ENCODE measurements at regions not wholly inside any gene's neighbourhood (a gene's known extent, or its start where the extent isn't known, plus 50 kb on each side); places are given as distances from the start of the nearest gene placed in this dataset.

DNA sequence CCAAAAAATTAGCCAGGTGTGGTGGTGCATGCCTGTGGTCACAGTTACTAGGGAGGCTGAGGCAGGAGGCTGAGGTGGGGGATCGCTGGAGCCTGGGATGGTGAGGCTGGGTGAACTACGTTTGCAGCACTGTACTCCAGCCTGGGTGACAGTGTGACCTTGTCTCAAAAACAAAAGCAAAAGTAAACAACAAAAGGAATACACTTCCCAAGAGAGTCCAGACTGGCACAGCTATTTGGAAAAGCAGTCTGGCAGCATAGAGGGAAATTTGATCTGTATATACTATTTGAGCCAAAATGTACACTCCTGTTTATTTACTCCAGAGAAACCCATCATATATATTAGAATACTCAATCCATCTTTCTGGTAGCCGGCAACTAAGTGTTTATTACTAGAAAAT, 107.0 kb upstream of the HMCN1 start:
- Histone ChIP-seq H3K27me3 (ENCODE audit: control insufficient read depth, insufficient read depth, low read length) (no peaks in the 10 kb centered on the region), H3K4me3 (ENCODE audit: insufficient read depth, low read depth, low read length) (no peak overlapping the region), H3K36me3 (replicated peaks; ENCODE audit: control insufficient read depth, insufficient read depth, low read length) (no peaks in the 10 kb centered on the region)
- DNase-seq, result no peak

DNA sequence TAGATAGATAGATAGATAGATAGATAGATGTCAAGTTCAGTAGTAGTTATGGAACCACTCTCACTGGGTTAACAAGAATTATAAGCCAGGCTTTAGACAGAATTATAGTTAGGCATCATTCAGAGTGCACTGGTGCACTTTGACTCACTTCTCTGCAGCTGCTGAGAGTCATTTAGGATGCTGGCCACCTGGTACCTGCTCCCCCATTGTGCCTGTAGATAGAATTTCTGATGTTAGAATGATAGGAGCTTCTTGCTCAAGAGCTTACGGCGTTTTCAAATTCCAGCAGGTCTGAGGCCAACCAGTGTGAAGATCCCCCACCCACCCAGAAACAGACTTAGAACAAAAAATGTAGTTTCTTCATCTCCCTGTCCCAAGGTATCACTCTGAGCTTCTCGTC, 107.8 kb upstream of the HMCN1 start:
- Histone ChIP-seq H3K36me3 (replicated peaks; ENCODE audit: control insufficient read depth, insufficient read depth, low read length) (no peaks in the 10 kb centered on the region), H3K27me3 (ENCODE audit: control insufficient read depth, insufficient read depth, low read length) (no peaks in the 10 kb centered on the region), H3K4me3 (ENCODE audit: insufficient read depth, low read depth, low read length) (no peak overlapping the region)
- no peak for DNase-seq

DNA sequence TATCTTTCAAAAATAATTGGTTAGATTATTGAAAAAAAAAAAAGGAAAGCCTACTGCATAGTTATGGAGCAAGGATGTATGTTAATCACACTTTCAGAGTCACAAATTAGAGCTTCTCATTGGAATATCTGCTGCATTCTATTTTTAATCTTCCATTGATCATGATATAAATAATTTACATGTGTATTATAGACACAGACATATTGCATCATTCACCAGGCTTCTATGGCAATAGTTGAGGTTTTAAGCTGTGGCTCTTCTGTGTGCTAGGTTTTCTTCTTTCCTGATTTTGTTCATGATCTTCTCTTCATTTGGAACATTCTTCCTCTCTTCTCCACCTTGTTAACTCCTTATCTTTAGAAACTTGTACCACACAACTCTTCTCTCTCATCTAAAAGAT, 123.2 kb upstream of the HMCN1 start:
- H3K27me3 ChIP-seq (ENCODE audit: control insufficient read depth, insufficient read depth, low read length), result no peaks in the 10 kb centered on the region
- no peaks in the 10 kb centered on the region for H3K36me3 ChIP-seq (replicated peaks; ENCODE audit: control insufficient read depth, insufficient read depth, low read length)
- no peak for DNase-seq
- no peak overlapping the region for H3K4me3 ChIP-seq (ENCODE audit: insufficient read depth, low read depth, low read length)

DNA sequence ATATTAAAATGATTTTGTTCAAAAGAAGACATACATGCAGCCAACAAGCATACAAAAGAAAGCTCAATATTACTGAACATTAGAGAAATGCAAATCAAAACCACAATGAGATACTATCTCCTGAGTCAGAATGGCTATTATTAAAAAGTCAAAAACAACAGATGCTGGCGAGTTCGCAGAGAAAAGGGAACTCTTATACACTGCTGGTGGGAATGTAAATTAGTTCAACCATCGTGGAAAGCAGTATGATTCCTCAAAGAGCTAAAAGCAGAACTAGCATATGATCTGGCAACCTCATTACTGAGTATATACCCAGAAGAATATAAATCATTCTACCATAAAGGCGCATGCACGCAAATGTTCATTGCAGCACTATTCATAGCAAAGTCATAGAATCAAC, 126.0 kb upstream of the HMCN1 start:
- no peaks in the 10 kb centered on the region for H3K36me3 ChIP-seq (replicated peaks; ENCODE audit: control insufficient read depth, insufficient read depth, low read length)
- no peak overlapping the region for H3K4me3 ChIP-seq (ENCODE audit: insufficient read depth, low read depth, low read length)
- no peaks in the 10 kb centered on the region for H3K27me3 ChIP-seq (ENCODE audit: control insufficient read depth, insufficient read depth, low read length)
- no peak for DNase-seq

DNA sequence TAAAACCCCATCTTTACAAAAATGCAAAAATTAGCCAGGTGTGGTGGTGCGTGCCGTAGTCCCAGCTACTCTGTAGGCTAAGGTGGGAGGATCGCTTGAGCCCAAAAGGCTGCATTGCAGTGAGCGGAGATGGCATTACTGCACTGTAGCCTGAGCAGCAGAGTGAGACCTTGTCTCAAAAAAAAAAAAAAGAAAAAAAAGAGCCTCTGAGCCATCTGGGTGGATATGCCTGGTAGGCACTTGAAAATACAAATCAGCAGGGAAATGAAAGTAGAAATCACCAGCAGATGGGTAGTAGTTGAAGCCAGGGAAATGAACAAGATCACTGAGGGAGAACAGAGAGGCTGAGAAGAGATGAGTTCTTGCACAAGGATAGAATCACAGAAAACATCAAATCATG, 131.0 kb upstream of the HMCN1 start:
- H3K27me3 ChIP-seq (ENCODE audit: control insufficient read depth, insufficient read depth, low read length), result no peaks in the 10 kb centered on the region
- no peak for DNase-seq
- no peaks in the 10 kb centered on the region for H3K36me3 ChIP-seq (replicated peaks; ENCODE audit: control insufficient read depth, insufficient read depth, low read length)
- H3K4me3 ChIP-seq (ENCODE audit: insufficient read depth, low read depth, low read length), result no peak overlapping the region

DNA sequence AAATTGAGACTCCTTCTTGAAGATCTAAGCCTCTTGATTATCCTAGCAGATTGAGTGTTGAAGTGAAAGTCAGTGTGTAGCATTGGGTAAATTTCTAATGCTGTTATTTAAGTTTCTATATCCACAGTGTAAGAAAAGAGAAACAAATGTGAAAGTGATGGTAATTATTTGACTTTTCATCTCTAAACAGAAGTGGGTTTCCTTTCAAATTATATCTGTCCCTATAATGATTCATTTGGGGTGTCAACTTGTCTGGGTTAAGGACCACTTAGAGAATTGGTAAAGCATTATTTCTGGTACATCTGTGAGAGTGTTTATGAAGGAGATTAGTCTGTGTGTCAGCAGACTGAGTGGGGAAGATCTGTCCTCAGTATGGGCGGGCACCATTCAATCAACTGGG, 133.0 kb upstream of the HMCN1 start:
- no peaks in the 10 kb centered on the region for H3K36me3 ChIP-seq (replicated peaks; ENCODE audit: control insufficient read depth, insufficient read depth, low read length)
- DNase-seq, result no peak

DNA sequence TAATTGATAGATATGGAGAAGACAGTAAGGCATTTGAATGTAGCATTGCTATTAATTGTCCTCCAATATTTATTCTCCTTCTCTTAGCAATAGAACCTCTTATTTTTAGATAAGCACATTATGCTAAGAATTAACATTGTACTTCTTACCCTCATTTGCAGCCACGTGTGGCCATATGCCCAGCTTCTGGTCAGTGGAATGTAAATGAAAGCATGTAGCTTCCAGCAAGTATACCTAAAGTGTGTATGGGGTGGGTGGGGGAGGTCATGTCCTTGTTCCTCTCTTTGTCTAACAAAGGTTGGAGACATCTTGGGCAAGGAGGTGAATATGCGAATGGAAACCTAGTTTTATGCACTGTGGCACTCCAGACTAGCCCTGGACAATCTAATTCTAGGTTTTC, 133.6 kb upstream of the HMCN1 start:
- Histone ChIP-seq H3K4me3 (ENCODE audit: insufficient read depth, low read depth, low read length) (no peak overlapping the region), H3K36me3 (replicated peaks; ENCODE audit: control insufficient read depth, insufficient read depth, low read length) (no peaks in the 10 kb centered on the region), H3K27me3 (ENCODE audit: control insufficient read depth, insufficient read depth, low read length) (no peaks in the 10 kb centered on the region)
- DNase-seq, result no peak

More for the DNA sequence above, 133.0 kb upstream of the HMCN1 start:
- Histone ChIP-seq H3K27me3 (ENCODE audit: control insufficient read depth, insufficient read depth, low read length) (no peaks in the 10 kb centered on the region), H3K4me3 (ENCODE audit: insufficient read depth, low read depth, low read length) (no peak overlapping the region)

DNA sequence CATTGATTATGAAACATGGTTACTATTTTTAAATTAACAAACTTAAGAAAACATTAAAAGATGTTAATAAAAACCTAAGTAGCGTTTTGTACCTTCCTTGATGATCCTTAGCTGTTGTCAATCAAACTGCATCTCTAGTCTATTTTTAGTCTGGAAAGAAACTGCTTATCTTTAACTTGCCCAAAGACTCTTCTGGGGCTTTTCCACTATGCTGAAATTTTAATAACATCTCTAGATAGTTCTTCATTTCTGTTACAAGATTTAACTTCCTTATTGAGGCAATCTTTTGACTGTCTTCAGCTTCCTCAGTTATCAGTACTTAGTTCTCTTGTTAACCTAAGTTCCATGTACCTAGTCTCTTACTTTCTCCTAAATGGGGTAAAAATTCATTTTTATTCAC, 135.9 kb upstream of the HMCN1 start:
- no peak overlapping the region for H3K4me3 ChIP-seq (ENCODE audit: insufficient read depth, low read depth, low read length)
- H3K36me3 ChIP-seq (replicated peaks; ENCODE audit: control insufficient read depth, insufficient read depth, low read length), result no peaks in the 10 kb centered on the region
- H3K27me3 ChIP-seq (ENCODE audit: control insufficient read depth, insufficient read depth, low read length), result no peaks in the 10 kb centered on the region
- DNase-seq, result no peak

DNA sequence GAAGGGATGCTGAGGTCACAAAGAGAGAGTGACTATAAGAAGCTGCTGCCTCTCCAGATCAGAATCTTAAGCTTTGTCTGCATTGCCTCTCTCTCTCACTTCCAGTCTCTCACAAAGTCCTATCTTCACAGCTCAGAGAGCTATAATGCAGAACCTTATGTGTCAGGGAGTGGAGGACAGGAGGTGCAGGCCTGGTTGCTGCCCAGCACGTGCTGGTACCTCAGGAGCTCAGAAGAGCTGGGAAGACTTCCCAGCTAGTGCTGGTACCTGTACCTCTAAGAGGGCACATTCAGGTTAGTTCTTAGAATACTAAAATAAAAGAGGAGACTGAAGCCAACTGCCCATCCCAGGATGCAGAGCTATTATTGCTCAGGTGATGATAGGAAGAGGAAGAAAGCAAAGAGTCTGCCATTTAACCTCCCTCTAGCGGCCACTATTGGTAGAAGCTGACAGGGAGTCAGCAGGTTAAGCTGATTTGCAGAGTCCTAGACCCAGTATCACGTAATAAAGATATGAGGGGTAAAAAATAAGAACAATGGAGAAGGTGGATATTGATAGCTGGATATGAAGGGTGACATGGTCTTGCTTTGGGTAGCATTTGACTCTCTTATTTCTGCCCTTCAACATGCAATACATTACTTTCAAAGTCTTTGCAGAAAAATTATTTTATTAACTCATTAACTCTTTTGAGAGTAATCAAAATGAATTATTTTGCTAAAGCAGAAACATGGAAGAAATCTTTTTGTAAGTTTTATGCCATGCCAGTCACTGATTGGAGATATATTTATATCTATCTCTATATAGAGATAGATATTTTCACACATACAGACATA, 138.1 kb upstream of the HMCN1 start:
- no peak overlapping the region for H3K4me3 ChIP-seq (ENCODE audit: insufficient read depth, low read depth, low read length)
- peak; percentile 59 for DNase-seq
- no peaks in the 10 kb centered on the region for H3K27me3 ChIP-seq (ENCODE audit: control insufficient read depth, insufficient read depth, low read length)
- no peaks in the 10 kb centered on the region for H3K36me3 ChIP-seq (replicated peaks; ENCODE audit: control insufficient read depth, insufficient read depth, low read length)

DNA sequence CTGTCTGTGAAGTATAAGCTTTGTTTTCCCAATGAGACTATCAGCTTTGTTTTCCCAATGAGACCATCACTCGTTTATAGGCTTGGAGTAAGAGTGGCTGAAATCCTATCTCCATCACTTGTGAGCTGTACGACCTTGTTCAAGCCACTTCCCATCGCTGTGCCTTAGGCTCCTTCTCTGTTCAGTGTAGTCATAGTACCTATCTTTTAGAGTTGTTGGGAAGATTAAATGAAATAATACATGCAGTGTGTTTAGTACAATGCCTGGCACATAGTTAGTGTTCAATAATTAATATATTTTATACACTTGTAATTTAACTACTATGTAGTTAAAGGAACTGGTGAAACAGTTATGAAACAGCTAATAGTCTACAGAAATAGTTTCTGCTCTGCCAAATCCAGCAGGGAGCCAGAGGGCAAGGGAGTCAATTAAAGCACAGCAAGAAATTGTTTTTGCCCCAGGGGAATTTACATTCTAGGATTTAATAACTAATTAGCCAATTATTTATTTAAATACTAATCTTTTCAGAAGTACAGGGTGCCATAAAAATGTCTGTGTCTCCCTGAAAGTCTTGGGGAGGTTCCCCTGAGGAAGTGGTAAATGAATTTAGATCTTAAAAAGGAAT, 139.3 kb upstream of the HMCN1 start:
- Histone ChIP-seq H3K36me3 (replicated peaks; ENCODE audit: control insufficient read depth, insufficient read depth, low read length) (no peaks in the 10 kb centered on the region), H3K27me3 (ENCODE audit: control insufficient read depth, insufficient read depth, low read length) (no peaks in the 10 kb centered on the region), H3K4me3 (ENCODE audit: insufficient read depth, low read depth, low read length) (no peak overlapping the region)
- DNase-seq, result no peak

DNA sequence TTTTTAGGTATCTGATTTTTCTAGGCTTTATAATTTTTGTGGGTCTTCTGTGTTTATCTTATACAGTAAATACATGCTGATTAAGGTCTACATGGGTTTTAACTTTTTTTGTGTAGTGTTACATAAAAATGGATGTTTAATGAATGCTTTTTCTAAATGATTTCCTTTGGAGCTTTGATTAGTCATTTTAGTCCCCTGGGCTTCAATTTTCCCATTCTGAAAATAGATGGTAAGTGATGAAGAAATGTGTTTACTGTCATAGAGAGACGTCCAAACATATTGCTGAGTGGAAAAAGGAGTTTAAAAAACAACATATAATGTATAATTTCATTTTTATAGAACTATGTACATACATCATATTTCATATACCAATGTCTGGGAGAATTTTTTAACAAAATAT, 140.9 kb upstream of the HMCN1 start:
- DNase-seq, result no peak
- Histone ChIP-seq H3K27me3 (ENCODE audit: control insufficient read depth, insufficient read depth, low read length) (no peaks in the 10 kb centered on the region), H3K4me3 (ENCODE audit: insufficient read depth, low read depth, low read length) (no peak overlapping the region), H3K36me3 (replicated peaks; ENCODE audit: control insufficient read depth, insufficient read depth, low read length) (no peaks in the 10 kb centered on the region)

DNA sequence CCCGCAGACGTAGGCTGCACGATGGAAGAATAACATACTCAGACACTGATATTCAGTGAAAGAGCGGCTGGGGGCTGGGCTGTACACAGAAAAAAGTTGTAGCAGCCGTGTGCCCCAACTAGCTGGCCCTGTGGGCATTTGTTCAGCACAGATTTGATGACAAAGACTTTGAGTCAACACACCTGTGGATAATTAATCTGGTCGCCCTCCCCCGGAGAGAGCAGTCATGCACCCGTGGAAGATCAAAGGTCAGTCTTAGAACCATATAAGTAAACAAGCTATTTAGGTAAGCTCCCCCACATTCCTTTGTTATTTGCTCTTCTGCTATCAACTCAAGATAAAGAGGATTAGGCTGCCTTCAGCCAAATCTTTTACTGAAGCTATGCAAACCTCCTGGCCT, 148.4 kb upstream of the HMCN1 start:
- H3K36me3 ChIP-seq (replicated peaks; ENCODE audit: control insufficient read depth, insufficient read depth, low read length), result no peaks in the 10 kb centered on the region
- H3K4me3 ChIP-seq (ENCODE audit: insufficient read depth, low read depth, low read length), result no peak overlapping the region
- no peak for DNase-seq
- H3K27me3 ChIP-seq (ENCODE audit: control insufficient read depth, insufficient read depth, low read length), result no peaks in the 10 kb centered on the region

DNA sequence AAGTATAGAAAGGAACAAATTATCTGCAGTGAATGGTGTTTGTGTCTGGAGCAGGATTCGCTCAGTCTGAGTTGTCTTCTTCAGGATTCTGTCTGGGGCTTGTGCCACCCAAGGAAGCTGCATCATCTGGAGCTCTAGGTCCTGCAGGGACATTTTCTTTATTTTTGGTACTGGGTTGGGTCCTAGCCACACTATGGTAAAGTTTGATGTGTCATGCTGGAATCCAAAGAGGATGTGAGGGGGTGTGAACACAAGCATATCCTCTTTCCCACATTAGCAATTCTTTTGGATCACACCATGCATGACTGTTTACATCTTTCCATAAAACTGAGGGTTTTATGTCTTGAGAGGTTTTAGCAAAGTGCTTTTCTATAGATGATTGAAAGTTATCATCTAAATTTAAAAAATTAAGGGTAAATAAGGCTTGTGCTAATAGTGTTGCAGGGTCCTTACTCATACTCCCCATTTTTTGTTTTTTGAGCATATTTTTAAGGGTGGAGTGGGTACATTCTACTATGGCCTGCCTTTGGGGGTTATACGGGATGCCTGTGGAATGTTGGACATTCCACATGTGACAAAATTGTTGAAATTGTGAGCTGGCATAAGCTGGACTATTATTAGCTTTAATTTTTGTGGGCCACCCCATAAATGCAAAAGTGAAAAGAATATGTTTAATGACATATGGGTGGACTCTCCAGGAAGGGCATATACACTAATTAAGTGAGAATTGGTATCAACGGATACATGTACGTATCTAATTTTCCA, 152.0 kb upstream of the HMCN1 start:
- DNase-seq, result no peak
- no peaks in the 10 kb centered on the region for H3K36me3 ChIP-seq (replicated peaks; ENCODE audit: control insufficient read depth, insufficient read depth, low read length)
- no peaks in the 10 kb centered on the region for H3K27me3 ChIP-seq (ENCODE audit: control insufficient read depth, insufficient read depth, low read length)
- no peak overlapping the region for H3K4me3 ChIP-seq (ENCODE audit: insufficient read depth, low read depth, low read length)

DNA sequence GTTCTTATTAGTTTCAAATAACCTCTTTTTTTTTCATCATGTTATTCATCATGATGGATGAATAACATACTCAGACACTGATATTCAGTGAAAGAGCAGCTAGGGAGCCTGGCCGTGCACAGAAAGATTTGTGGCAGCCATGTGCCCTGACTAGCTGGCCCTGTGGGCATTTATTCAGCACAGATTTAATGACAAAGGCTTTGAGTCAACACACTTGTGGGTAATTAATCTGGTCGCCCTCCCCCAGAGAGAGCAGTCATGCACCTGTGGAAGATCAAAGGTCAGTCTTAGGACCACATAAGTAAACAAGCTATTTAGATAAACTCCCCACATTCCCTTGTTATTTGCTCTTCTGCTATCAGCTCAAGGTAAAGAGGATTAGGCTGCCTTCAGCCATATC, 153.2 kb upstream of the HMCN1 start:
- no peaks in the 10 kb centered on the region for H3K27me3 ChIP-seq (ENCODE audit: control insufficient read depth, insufficient read depth, low read length)
- no peak for DNase-seq
- no peak overlapping the region for H3K4me3 ChIP-seq (ENCODE audit: insufficient read depth, low read depth, low read length)
- H3K36me3 ChIP-seq (replicated peaks; ENCODE audit: control insufficient read depth, insufficient read depth, low read length), result no peaks in the 10 kb centered on the region

DNA sequence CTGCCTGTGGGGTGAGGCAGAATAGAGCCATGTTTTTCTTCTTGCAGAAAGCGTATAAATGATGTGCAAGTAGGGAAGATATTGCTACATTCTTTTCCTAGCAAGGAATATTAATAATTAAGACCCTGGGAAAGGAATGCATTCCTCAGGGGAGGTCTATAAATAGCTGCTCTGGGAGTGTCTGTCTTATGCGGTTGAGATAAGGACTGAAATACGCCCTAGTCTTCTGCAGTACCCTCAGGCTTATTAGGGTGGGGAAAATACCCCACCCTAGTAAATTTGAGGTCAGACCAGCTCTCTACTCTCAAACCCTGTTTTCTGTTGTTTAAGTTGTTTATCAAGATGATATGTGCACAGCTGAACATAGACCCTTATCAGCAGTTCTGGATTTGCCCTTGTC, 155.9 kb upstream of the HMCN1 start:
- Histone ChIP-seq H3K4me3 (ENCODE audit: insufficient read depth, low read depth, low read length) (no peak overlapping the region), H3K27me3 (ENCODE audit: control insufficient read depth, insufficient read depth, low read length) (no peaks in the 10 kb centered on the region), H3K36me3 (replicated peaks; ENCODE audit: control insufficient read depth, insufficient read depth, low read length) (no peaks in the 10 kb centered on the region)
- no peak for DNase-seq
